ENCODE measurements at regions not wholly inside any gene's neighbourhood (a gene's known extent, or its start where the extent isn't known, plus 50 kb on each side); places are given as distances from the start of the nearest gene placed in this dataset.

DNA sequence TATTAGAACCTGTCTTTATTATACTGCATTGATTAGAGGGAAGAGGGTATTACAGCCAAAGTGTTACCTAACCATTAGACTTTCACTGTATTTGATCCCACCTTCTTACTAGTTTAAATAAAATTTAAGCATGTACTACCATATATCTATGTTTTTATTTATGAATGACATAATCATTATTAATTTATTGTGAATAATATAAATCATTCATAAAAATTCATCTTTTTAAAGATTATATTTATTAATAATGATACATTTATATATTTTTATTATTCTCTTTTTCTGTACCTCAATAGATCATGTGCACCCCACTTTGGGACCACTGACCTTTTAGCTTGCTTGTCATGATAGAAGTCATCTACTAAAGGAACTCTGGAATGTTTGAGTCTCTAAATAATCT is 223.5 kb upstream of the MARCKS start:
- DNase-seq (ENCODE audit: low spot score), result no peak

DNA sequence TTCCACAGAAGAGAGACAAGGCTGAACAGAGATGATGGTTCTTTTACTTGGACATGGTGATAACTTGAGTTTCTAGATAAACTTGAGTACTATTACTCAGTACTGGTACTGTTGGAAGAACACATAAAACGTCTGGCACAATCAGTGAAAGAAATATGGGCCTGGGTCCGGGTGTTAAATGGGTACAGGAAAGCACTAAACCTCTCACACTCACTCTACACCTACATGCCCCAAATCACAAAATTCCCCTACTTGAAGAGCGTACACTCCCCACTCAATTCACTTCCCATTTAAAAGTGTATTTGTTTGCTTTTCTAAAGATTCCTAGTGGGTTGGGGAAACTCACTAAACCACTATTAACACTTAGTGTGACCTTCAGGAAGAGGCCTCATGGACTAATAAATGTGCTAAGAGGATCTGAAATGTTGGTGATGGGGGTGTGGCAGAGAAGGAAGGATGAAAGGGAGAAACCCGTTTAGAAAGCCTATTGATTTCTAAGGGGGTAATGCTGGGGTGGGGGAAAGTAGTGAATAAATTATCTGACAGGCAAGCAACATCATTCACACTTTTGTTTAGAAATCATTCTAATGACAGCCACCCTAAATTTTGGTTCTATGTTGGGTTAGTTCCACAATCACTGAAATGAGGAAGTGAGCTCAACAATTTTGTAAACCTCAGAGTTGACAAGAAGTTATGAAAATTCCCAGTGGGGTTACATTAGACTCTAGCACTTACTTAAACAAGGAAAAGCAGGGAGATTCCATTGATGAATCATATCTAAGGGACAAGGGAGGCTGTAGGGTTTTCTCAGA is 222.6 kb upstream of the MARCKS start:
- DNase-seq (ENCODE audit: low spot score), result no peak

DNA sequence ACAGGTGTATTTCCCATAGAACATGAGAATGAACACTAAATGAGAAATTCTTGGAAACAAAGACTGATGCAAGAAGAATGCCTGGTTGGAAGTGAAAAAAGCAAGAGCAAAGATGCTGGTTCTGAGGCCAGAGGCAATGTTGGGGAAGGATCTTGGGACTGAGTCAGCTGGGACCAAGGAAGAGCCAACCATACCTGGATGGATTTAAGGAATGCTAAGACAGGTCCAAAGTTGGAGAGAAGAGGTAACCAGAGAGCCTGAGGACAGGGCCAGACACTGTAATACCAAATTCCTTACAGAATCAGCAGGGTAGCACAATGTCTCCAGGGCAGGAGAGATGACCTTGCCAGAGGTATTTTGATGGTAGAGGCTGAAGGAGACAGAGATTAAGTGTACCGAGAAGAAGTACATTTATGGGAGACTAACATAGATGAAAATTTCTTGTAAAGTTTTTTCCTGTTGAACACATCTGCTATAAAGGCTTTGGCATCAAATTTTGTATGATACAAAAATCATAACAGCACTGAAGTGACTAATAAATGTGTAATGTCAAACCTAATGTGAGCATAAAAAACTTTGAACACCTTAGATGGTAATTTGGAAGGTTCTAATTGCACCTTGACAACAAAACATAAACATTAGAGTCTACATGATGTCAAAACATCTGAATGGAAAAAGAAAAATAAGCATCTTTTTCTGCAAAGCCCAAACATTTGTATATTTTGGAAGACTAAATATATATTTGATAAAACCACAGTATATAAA is 221.7 kb upstream of the MARCKS start:
- DNase-seq (ENCODE audit: low spot score), result no peak

DNA sequence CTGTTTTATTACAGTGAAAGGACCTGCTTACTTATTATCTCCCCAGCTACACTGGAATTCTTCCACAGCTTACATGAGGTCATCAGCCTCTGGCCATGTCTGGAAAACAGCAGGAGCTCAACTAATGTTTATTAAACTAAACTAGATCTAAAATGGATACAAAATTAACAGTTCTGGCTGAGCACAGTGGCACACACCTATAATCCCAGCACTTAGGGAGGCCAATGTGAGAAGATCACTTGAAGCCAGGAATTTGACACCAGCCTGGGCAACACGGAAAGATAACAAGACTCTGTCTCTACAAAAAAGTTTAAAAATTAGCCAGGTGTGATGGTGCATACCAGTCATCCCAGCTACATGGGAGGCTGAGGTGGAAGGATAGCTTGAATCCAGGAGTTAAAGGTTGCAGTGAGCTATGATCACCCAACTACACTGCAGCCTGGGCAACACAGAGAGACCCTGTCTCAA is 220.8 kb upstream of the MARCKS start:
- DNase-seq (ENCODE audit: low spot score), result peak; percentile 81

DNA sequence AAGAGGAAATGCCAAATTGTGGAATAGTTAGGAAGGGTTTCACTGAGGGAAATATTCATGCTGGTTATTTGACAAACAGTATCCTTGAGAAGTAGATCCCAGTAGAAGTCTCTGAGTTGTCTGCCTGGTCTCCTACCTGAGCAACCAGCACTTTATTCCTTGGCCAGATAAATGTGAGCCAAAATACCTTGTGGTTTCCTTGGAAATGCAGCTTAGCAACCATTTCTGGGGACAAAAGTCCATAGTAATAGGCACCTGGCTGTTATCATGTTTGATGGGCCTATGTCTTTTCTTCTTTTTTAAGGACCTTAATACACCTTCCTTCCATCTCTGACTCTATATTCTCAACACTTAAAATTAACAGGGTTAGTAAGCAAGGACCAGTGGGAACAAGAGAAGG is 217.1 kb upstream of the MARCKS start:
- DNase-seq (ENCODE audit: low spot score), result no peak

DNA sequence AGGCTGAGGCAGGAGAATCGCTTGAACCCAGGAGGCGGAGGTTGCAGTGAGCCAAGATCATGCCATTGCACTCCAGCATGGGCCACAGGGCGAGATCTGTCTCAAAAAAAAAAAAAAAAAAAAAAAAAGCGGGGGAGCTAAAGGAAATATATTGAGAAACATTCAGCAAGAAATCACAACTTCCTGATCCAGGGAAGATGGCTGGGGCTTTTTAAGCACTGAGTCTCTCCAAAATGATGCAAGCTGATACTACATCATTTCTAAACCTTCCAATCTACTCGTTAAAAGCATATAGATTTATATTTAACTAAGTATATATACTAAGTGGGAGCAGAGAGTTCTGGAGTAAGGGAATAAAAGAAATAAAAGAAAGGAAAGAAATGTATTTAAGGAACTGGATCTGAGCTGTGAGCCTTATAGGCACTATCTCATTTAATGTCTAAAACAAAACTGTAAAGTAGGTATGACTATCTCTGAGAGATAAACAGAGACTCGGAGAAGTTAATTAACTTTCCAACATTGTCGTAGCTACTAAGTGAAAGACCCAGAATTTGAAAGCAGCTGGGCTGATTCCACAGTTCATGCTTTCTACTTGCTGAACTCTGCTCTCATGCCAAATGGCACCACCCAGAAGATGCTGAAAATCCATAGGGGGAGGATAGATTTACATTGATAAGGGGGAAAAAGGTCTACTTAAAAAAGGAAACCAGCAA is 215.0 kb upstream of the MARCKS start:
- DNase-seq (ENCODE audit: low spot score), result no peak

DNA sequence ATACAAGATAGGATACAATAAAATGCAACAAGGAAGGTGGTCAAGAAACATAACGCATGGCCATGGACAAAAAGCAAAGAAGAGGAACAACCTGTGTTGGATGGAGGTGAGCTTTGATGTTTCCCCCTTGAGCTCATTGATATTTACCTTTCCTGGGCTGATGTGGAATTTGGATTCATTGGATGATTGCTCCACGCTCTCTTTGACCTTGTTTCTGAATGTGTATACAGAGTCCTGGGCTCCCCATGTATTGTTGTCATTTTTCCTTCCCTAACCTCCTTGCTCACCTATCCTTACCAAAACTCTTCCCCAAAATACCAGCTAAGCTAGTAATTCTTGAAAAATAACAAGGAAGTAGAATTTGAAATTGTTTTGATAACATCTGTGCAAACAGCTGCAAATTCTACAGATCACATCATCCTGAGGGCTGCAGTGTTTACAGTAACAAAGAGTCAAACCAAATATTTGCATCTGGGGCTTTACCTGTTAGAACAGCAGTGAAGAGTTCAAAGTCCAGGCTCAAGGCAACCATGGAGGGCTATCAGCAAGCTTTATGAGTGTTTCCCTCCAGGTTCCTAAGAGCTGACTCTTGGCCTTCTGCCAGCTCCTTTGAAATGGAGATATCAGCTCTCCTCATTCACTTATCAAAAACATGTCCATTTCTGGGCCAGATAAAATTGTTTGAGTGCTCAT is 214.3 kb upstream of the MARCKS start:
- peak; percentile 65 for DNase-seq (ENCODE audit: low spot score)

DNA sequence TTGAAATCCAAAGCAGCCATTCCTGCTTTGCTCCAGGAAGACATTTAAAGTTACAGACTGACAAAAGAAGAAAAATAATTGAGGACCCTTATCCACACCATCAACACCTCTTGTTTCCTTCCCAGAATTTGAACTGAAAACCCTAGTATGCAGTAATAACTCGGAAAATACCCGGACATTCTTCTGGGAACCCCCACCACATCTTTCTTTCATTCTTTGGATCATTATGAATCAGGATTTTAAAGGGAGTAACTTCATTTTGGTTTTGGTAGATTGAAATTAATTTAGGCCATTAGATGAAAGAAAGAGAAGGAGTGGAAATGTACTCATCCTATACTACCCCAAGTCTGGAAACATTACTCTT is 213.8 kb upstream of the MARCKS start:
- no peak for DNase-seq (ENCODE audit: low spot score)

DNA sequence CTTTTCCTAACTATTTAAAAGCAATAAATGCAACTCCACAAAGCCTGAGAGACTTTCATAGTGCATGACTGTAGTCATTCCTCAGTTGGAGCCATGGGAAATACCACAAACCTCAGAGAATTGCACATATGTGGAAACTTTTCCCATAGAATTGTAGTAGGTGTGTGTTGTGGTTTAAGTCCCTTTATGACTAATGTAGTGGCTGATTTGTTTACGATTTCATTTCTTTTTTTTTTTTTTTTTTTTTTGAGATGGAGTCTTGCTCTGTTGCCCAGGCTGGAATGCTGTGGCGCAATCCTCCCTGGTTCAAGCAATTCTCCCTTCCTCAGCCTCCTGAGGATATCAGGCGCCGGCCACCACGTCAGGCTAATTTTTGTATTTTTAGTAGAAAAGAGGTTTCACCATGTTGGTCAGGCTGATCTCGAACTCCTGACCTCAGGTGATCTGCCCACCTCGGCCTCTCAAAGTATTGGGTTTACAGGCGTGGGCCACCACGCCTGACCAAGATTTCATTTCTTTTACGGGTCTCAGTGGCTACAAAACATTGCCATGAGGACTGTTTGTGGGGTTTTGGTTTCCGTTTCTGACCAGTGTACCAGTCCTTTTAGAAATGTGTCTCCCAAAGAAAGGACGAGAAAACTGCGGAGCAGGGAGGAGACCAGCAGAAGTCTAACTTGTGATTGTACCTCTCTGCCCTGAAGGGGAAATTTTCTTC is 212.1 kb upstream of the MARCKS start:
- no peak for DNase-seq (ENCODE audit: low spot score)

DNA sequence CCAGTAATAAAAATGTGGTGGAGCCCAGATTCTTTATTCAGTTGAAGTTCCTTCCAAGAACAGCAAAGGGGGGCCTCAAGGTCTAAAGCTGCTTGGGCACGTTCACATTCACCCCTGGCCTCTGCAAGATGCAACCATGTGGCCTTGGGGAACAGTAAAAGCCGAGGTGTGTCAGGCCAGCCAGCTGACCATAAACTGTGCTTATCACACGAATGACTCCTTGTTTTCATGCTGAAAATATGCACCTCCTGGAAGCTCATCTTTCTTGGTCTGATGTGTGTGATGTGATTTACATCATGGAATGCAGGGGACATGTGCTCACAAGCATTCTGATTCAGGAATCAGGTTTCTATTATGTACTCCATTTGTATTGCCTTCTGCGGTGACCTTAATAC is 211.6 kb upstream of the MARCKS start:
- peak; percentile 88 for DNase-seq (ENCODE audit: low spot score)

DNA sequence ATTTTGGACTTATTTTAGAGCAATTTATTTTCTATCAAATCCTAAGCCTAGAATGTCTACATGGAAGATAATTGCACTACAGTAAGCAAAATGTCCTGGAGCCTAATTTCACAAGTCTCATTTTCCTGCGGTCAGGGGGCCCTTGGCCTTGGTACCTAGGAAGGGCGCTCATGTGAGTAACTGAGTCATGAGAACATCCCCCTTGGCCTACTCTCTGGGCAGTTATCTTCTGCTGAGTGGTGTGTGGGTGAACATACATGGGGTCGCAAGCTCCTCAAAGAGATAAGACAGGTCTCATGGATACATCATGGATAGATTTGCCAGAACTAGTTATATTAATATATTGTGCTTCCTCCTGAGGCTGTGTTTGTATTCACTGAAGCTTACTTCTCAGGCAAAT is 211.2 kb upstream of the MARCKS start:
- DNase-seq (ENCODE audit: low spot score), result no peak

DNA sequence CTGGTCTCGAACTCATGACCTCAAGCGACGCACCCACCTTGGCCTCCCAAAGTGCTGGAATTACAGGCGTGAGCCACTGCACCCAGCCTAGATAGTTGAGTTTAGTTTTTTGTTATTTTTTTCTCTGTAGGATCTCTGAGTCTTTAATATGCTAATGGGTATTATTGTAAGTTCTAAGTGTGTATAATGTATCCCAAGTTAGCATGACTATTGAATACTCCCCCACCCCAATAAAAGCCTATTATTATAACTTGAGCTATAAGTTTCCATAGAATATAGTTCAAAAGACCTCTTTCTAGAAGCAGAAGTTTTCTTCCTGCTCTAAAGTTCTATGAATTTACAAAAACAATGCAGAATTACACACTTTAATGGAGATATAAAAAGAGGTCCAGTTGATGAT is 210.4 kb upstream of the MARCKS start:
- DNase-seq (ENCODE audit: low spot score), result no peak

DNA sequence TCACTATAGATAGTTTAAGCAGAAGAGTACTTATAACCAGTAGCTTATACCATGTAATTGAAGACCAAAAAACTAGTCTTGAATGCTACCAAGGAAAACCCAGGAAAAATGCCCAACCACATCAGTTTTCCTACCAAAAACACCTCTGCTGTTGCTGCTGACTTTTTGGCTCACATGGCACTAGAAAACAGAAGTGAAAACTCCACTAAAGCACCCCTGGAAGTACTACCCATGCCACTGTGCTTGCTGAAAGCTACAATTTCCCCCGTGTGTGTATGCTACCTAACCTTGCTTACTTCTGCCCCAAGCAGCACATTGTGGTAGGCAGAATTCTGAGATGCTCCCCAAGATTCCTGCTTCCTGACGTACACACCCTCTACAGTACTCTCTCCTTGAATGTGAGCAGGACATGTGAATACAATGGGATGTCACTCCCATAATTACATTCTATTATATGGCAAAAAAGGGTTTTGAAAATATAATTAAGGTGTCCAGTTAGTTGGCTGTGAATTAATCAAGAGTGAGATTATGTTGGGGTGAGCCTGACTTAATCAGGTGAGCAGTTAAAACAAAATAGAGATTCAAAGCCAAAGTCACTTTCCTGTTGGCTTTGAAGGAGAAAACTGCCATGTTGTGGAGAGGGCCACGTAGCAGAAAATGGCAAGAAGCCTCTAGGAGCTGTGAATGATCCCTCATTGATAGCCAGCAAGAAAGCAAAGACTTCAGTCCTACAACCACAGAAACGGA is 209.8 kb upstream of the MARCKS start:
- DNase-seq (ENCODE audit: low spot score), result no peak

DNA sequence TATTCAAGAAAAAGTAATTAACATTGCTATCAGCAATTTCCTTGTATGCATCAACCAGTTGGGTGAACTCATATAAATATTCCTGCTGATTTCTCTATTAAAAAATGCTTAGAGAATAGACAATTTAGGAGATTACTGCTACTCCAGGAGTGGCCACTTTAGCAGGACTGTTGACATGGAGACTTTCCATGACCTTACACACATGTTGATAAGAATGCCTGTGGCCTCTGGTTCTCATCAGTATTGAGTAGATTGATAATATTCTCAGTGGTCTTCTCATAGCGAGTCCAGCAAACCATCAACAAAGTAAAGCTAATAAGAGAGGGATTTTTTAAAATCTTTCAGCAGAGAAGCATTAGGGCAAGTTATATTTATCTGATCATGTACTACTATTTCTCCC is 208.4 kb upstream of the MARCKS start:
- no peak for DNase-seq (ENCODE audit: low spot score)

DNA sequence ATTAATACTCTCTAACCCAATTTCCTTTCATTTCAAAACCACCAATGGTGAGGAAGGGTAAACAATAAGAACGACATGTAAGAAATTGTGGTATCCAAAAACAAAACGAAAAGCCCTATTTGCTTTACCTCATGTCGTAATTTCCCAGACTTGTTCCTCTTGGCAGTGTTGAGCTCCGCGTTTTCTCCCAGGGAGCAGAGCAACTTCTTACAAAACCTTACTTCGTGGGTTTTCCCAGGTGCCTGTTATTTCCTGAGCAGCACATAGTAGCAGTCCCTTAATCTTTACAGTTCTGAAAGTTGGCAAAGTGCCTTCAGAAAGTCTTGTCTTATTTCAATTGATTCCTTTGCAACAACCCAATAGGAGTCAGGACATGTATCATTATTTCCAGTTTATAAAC is 207.9 kb upstream of the MARCKS start:
- no peak for DNase-seq (ENCODE audit: low spot score)

DNA sequence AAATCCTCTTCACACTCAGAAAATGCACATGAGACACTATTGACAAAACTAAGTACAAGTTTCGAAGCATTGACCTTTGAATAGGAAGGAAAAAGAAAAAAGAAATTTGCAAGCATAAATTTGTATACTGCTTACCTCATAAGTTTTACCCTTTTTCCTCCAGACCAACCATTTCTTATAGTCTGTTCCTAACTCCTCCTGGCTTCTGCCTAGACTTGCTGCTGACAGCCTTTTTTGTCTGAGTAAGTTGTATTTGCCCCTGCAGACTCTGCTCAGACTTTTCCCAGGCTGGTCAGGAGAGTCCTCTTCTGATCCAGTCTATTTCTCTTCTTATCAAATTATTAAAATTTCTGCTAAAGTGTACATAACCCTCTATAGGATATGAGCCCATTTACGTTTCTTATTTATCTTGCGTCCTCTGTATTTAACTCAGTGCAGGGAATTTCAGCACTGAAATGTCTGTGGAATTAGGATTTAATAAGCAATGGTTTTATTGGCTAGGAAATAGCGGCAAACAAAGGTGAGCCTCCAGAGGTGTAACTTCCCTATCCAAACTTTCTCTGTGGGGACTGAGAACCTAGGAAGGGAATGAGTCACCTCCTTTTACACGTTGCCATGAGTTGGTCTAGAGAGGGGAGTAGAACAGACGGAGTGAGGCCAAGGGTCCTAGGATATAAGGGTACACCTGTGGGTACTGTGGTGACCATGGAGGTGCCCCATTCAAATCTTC is 207.1 kb upstream of the MARCKS start:
- DNase-seq (ENCODE audit: low spot score), result no peak

DNA sequence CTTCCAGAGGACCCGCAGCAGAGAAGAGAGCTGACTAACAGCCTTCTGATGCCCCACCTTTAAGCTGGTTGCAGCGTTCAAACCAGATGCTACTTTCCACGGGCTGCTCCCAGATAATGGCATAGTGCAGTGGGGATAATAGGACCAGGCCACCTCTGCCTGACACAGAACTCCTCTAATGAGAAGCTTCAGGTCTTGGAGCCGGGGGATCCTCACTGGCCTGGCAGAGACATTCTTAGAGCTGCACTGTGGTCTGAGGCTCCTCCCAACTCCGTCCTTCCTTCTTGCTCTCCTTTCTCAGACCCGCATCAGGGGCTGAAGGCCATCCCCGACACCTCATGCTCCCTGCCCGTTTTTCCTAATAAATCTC is 206.6 kb upstream of the MARCKS start:
- DNase-seq (ENCODE audit: low spot score), result no peak

DNA sequence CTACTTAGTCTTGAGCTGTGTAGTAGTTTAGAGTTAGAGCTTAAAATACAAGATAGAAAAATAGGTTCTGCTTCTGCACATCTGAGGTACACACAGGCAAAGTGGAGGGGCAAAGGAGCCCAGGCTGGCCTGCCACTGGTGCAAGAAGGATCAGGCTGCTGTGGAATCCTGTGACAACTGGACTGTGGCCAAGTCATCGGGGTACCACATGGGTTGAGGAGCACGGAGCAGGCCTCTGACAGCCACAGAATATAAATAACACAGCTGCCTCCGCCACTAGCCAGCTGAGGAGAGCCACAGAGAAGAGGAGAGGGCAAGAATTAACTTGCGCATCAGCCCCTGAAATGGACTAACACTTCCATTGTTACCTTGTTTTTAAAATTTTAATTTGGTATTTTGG is 206.0 kb upstream of the MARCKS start:
- DNase-seq (ENCODE audit: low spot score), result no peak

DNA sequence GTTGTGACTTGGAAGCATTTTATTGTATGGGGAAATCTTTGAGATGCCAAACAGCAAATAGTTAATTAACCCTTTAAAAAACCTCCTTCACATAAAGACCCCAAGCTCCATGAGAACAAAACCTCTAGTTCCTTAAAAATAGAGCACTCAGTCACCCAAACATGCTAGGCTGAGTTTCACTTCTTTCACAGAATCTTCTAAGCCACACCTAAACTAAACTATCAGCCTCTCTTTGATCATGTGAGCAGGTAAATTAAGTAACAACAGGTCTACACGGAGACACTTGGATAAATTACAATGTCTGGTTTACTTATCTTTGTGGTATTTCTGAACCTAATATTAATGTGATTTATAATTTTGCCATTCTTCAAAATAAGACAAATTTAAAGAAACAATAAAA is 205.2 kb upstream of the MARCKS start:
- DNase-seq (ENCODE audit: low spot score), result no peak

DNA sequence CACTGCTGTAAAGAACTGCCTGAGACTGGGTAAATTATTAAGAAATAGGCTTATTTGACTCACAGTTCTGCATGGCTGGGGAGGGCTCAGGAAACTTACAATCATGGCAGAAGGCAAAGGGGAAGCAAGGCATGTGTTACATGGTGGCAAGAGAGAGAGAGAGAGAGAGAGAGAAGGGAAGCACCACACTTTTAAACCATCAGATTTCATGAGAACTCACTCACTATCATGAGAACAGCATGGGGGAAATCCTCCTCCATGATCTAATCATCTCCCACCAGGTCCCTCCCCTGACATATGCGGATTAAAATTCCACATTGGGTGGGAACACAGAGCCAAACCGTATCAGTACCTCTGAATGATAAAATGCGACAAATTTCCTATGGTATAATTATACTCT is 203.9 kb upstream of the MARCKS start:
- DNase-seq (ENCODE audit: low spot score), result no peak

All from umbilical cord (tissue), 1 donor.